Hepatocyte (in vitro differentiated cells): ENCODE measurements at regions not wholly inside any gene's neighbourhood (a gene's known extent, or its start where the extent isn't known, plus 50 kb on each side); places are given as distances from the start of the nearest gene placed in this dataset.
A peak's percentile ranks its signal among the peaks of the same experiment; 100 is the strongest.

ENCODE experiments used
- EZH2phosphoT487 ChIP-seq: fragments of 200-600 bp; sonication (generic); IDR thresholded peaks from one replicate; pipeline ENCODE4 v1.6.1; 2018; ENCODE audit warnings: antibody characterized with exemption, mild to moderate bottlenecking, low read depth, moderate library complexity; ENCODE audit not compliant: unreplicated experiment, severe bottlenecking
- TF ChIP-seq, protein P1 (sequence below): fragments of 200-600 bp; sonication (generic); IDR thresholded peaks from 2 replicates; pipeline ENCODE4 v1.5.1; 2016; ENCODE audit warnings: antibody characterized with exemption, mild to moderate bottlenecking; ENCODE audit not compliant: poor library complexity

DNA sequence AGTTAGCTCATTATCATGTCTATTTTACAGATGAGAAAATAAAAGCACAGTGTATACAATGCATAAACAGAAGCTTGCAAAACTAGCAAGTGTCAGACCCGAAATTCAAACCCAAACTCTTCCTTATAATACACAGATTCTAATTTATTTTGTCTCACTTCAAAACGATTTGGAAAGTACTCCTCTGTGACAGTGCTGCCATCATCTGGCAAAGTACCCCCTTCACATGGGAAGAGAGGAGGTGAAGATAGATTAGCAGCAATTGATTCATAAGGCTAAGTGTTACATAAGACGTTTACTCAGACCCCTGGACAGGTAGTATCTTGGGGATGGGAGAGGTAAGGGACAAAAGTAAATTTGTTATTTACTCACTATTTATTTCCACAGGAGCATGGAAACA lies 744.0 kb upstream of the SGO1 start:
- TF ChIP-seq, protein P1, sequence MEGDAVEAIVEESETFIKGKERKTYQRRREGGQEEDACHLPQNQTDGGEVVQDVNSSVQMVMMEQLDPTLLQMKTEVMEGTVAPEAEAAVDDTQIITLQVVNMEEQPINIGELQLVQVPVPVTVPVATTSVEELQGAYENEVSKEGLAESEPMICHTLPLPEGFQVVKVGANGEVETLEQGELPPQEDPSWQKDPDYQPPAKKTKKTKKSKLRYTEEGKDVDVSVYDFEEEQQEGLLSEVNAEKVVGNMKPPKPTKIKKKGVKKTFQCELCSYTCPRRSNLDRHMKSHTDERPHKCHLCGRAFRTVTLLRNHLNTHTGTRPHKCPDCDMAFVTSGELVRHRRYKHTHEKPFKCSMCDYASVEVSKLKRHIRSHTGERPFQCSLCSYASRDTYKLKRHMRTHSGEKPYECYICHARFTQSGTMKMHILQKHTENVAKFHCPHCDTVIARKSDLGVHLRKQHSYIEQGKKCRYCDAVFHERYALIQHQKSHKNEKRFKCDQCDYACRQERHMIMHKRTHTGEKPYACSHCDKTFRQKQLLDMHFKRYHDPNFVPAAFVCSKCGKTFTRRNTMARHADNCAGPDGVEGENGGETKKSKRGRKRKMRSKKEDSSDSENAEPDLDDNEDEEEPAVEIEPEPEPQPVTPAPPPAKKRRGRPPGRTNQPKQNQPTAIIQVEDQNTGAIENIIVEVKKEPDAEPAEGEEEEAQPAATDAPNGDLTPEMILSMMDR: peak; percentile 56
- TF ChIP-seq EZH2phosphoT487: no peak
